Fibroblast of lung (primary cell): ENCODE measurements at regions not wholly inside any gene's neighbourhood (a gene's known extent, or its start where the extent isn't known, plus 50 kb on each side); places are given as distances from the start of the nearest gene placed in this dataset.

Experiments
- EZH2 ChIP-seq: IDR thresholded peaks from 2 replicates; pipeline ENCODE4 v1.5.1; 2012; ENCODE audit warnings: low read length, control low read depth, mild to moderate bottlenecking; ENCODE audit errors: missing control alignments
- TF ChIP-seq, protein P1 (sequence below), 2 donors: IDR thresholded peaks in 1 of 2; conservative IDR thresholded peaks in 1 of 2; 1 replicate in 1 of 2; 2 replicates in 1 of 2; pipeline ENCODE4 v1.5.1; 2011 to 2012; ENCODE audit warnings: low read length in 2 of 2, control low read depth in 1 of 2, inconsistent platforms in 1 of 2, low read depth in 1 of 2, mild to moderate bottlenecking in 1 of 2

DNA sequence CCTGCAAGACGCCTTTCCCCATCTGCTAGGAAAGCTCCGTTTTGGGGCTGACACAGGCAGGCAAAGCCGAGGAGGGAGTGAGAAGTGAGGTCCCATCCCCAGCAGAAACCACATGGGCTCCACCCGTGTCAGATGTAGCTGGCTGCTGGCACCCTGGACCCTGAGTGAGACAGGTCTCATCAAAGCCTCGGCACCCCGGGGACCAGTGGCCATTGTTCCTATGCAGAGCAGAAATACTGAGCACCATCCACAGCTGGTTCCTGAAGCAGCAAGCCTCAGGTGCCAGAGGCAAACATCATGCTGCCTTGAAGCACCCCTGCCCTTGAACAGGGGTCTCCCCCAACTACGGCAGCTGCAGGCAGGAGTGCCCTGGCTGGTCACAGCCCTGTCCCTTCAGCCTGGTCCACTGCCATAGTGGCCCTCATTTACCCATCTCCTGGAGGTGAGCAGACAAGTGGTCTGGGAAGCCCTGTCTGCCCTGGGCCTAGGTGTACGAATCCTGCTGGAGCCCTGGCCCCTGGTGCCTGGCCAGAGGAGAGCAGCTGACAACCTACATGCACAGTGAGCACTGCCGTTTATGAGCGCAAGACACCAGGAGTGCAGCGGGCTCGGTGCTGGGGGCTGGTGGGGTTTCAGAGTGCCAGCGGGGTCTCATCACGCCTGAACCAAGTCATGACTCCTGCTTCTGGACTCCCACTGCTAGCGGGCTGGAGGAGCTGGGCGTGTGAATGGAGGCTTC lies 289.8 kb upstream of the RTL1 start:
- TF ChIP-seq, protein P1, sequence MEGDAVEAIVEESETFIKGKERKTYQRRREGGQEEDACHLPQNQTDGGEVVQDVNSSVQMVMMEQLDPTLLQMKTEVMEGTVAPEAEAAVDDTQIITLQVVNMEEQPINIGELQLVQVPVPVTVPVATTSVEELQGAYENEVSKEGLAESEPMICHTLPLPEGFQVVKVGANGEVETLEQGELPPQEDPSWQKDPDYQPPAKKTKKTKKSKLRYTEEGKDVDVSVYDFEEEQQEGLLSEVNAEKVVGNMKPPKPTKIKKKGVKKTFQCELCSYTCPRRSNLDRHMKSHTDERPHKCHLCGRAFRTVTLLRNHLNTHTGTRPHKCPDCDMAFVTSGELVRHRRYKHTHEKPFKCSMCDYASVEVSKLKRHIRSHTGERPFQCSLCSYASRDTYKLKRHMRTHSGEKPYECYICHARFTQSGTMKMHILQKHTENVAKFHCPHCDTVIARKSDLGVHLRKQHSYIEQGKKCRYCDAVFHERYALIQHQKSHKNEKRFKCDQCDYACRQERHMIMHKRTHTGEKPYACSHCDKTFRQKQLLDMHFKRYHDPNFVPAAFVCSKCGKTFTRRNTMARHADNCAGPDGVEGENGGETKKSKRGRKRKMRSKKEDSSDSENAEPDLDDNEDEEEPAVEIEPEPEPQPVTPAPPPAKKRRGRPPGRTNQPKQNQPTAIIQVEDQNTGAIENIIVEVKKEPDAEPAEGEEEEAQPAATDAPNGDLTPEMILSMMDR (conservative IDR thresholded peaks at IDR 0.05 in 1 of 2, IDR thresholded peaks at IDR 0.05 in 1 of 2; ENCODE audit: low read depth in 1 of 2, low read length in 2 of 2), result no peak
- no peak for TF ChIP-seq EZH2
